ENCODE measurements at regions not wholly inside any gene's neighbourhood (a gene's known extent, or its start where the extent isn't known, plus 50 kb on each side); places are given as distances from the start of the nearest gene placed in this dataset.
"Not testable (repeated sequence)": the region's sequence is repeated elsewhere in the genome, so short reads cannot be mapped to it uniquely, and the experiment has no call there.

- TF ChIP-seq POLR2AphosphoS5 (IDR thresholded peaks at IDR 0.05) (no peak), POLR2A (IDR thresholded peaks at IDR 0.05) (no peak)
- TF ChIP-seq, protein P1, sequence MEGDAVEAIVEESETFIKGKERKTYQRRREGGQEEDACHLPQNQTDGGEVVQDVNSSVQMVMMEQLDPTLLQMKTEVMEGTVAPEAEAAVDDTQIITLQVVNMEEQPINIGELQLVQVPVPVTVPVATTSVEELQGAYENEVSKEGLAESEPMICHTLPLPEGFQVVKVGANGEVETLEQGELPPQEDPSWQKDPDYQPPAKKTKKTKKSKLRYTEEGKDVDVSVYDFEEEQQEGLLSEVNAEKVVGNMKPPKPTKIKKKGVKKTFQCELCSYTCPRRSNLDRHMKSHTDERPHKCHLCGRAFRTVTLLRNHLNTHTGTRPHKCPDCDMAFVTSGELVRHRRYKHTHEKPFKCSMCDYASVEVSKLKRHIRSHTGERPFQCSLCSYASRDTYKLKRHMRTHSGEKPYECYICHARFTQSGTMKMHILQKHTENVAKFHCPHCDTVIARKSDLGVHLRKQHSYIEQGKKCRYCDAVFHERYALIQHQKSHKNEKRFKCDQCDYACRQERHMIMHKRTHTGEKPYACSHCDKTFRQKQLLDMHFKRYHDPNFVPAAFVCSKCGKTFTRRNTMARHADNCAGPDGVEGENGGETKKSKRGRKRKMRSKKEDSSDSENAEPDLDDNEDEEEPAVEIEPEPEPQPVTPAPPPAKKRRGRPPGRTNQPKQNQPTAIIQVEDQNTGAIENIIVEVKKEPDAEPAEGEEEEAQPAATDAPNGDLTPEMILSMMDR (IDR thresholded peaks at IDR 0.05): no peak
- no peaks in the 10 kb centered on the region for H3K27me3 ChIP-seq (replicated peaks; ENCODE audit: insufficient read depth)
- intact Hi-C loops (cut with DNase I): no loop called here
- DNase-seq (ENCODE audit: low spot score): no peak
- no peaks in the 10 kb centered on the region for H3K36me3 ChIP-seq
- no peaks in the 10 kb centered on the region for H3K9me3 ChIP-seq
- no peak overlapping the region for H3K4me3 ChIP-seq
- no peaks in the 10 kb centered on the region for H3K4me1 ChIP-seq (replicated peaks)
- WGBS: 77% methylated on average over 2 of the region's 2 CpGs
- H3K27ac ChIP-seq: no peak overlapping the region
These were observed 289.7 kb upstream of the GCFC2 start for GRCh38 chr2:76000425-76000824.

DNA sequence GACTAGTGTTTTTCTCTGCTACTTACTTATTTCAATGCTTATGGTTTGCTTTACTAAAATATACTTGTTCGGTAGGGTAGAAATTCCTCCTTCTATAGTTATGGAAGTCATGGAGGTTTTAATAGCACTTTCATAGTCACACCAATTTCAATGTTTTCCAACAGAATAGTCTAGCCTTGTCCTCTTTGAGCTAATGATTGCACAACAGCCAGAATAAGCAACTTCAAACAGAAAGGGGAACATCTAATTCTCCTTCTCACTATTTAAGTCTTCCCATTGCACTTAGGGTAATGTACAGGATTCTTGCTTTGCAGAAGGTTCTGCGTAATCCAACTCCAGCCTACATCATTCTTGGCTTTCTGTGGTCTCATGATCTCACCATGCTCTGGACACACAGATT lies 287.7 kb upstream of the GCFC2 start:
- Histone ChIP-seq H3K9me3 (no peaks in the 10 kb centered on the region), H3K4me3 (no peak overlapping the region), H3K27ac (no peak overlapping the region), H3K36me3 (no peaks in the 10 kb centered on the region), H3K27me3 (replicated peaks; ENCODE audit: insufficient read depth) (no peaks in the 10 kb centered on the region), H3K4me1 (replicated peaks) (no peaks in the 10 kb centered on the region)
- DNase-seq (ENCODE audit: low spot score): no peak
- WGBS: 94% methylated on average over 2 of the region's 2 CpGs
- intact Hi-C loops (cut with DNase I): no loop called here
- TF ChIP-seq POLR2AphosphoS5 (IDR thresholded peaks at IDR 0.05) (no peak), POLR2A (IDR thresholded peaks at IDR 0.05) (no peak)
- TF ChIP-seq, protein P1 (IDR thresholded peaks at IDR 0.05): no peak

GRCh38 chr2:75994759-75995158 lies 284.0 kb upstream of the GCFC2 start:
- Histone ChIP-seq H3K27me3 (replicated peaks; ENCODE audit: insufficient read depth) (no peaks in the 10 kb centered on the region), H3K36me3 (no peaks in the 10 kb centered on the region), H3K9me3 (no peaks in the 10 kb centered on the region), H3K4me1 (replicated peaks) (no peaks in the 10 kb centered on the region), H3K4me3 (no peak overlapping the region), H3K27ac (no peak overlapping the region)
- no peak for DNase-seq (ENCODE audit: low spot score)
- TF ChIP-seq POLR2AphosphoS5 (IDR thresholded peaks at IDR 0.05) (no peak), POLR2A (IDR thresholded peaks at IDR 0.05) (no peak)
- TF ChIP-seq, protein P1 (IDR thresholded peaks at IDR 0.05): no peak
- 89% methylated on average over 4 of the region's 4 CpGs for WGBS
- intact Hi-C loops (cut with DNase I): no loop called here

DNA sequence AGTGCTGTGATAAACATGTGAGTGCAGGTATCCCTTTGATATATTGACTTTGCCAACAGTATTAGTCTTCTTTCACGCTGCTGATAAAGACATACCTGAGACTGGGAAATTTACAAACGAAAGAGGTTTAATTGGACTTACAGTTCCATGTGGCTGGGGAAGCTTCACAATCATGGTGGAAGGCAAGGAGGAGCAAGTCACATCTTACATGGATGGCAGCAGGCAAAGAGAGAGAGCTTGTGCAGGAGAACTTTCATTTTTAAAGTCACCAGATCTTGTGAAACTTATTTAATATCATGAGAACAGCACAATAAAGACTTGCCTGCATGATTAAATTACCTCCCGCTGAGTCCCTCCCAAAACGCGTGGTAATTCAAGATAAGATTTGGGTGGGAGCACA lies 277.9 kb upstream of the GCFC2 start:
- DNase-seq (ENCODE audit: low spot score); H3K4me3 ChIP-seq; H3K9me3 ChIP-seq; H3K27me3 ChIP-seq (replicated peaks; ENCODE audit: insufficient read depth); intact Hi-C loops (cut with DNase I); H3K4me1 ChIP-seq (replicated peaks); H3K27ac ChIP-seq; H3K36me3 ChIP-seq: not testable (repeated sequence)
- 87% methylated on average over 5 of the region's 5 CpGs for WGBS

- Histone ChIP-seq H3K4me1 (replicated peaks) (no peaks in the 10 kb centered on the region), H3K27ac (no peak overlapping the region), H3K27me3 (replicated peaks; ENCODE audit: insufficient read depth) (no peaks in the 10 kb centered on the region), H3K9me3 (no peaks in the 10 kb centered on the region), H3K4me3 (no peak overlapping the region), H3K36me3 (no peaks in the 10 kb centered on the region)
- intact Hi-C loops (cut with DNase I): no loop called here
- WGBS: 76% methylated on average over 4 of the region's 4 CpGs
- no peak for DNase-seq (ENCODE audit: low spot score)
- TF ChIP-seq, protein P1 (IDR thresholded peaks at IDR 0.05): no peak
- TF ChIP-seq POLR2AphosphoS5 (IDR thresholded peaks at IDR 0.05) (no peak), POLR2A (IDR thresholded peaks at IDR 0.05) (no peak)
These were observed 275.9 kb upstream of the GCFC2 start for GRCh38 chr2:75986617-75987016.
